Osteoblast (primary cell): ENCODE measurements at regions not wholly inside any gene's neighbourhood (a gene's known extent, or its start where the extent isn't known, plus 50 kb on each side); places are given as distances from the start of the nearest gene placed in this dataset. TPM values are rescaled to one million over a fixed set of nuclear protein-coding genes. Genes with fewer than 3 reads are reported as not detected.

ENCODE experiments used
- DNase-seq: peaks from one replicate; pipeline ENCODE4 v3.0.0; 2011; ENCODE audit warnings: low spot score, mixed read lengths; ENCODE audit not compliant: insufficient read length; ENCODE audit errors: missing footprints
- H2AFZ ChIP-seq: 2 replicates; pipeline ENCODE4 v1.6.0; 2011; ENCODE audit warnings: mild to moderate bottlenecking, low read length
- H3K27ac ChIP-seq: 2 replicates; pipeline ENCODE4 v1.5.1; 2011; ENCODE audit warnings: mild to moderate bottlenecking, low read depth, low read length, moderate library complexity
- H3K27me3 ChIP-seq: 2 replicates; pipeline ENCODE4 v1.6.0; 2012; ENCODE audit warnings: mild to moderate bottlenecking, control low read depth, inconsistent platforms, low read length, moderate library complexity; ENCODE audit not compliant: insufficient read depth
- H3K36me3 ChIP-seq: 2 replicates; pipeline ENCODE4 v1.5.1; 2011; ENCODE audit warnings: mild to moderate bottlenecking, low read length, control low read depth, moderate library complexity; ENCODE audit not compliant: insufficient read depth
- H3K4me1 ChIP-seq: 2 replicates; pipeline ENCODE4 v1.5.1; 2011; ENCODE audit warnings: mild to moderate bottlenecking, low read length, control low read depth, moderate library complexity; ENCODE audit not compliant: insufficient read depth
- H3K4me2 ChIP-seq: 2 replicates; pipeline ENCODE4 v1.6.0; 2011; ENCODE audit warnings: mild to moderate bottlenecking, low read length; ENCODE audit not compliant: insufficient read depth
- H3K4me3 ChIP-seq: fragments of 200-600 bp; sonication (generic); 3 replicates; pipeline ENCODE4 v1.5.1; 2012; ENCODE audit warnings: mild to moderate bottlenecking, low read length, inconsistent platforms; ENCODE audit not compliant: insufficient read depth
- H3K79me2 ChIP-seq: 2 replicates; pipeline ENCODE4 v1.6.0; 2012; ENCODE audit warnings: mild to moderate bottlenecking, low read length, control low read depth, inconsistent platforms; ENCODE audit not compliant: insufficient read depth
- H3K9me3 ChIP-seq: 2 replicates; pipeline ENCODE4 v1.5.1; 2011; ENCODE audit warnings: low read depth, low read length, control low read depth
- H4K20me1 ChIP-seq: 2 replicates; pipeline ENCODE4 v1.6.0; 2012; ENCODE audit warnings: mild to moderate bottlenecking, low read length, control low read depth; ENCODE audit not compliant: insufficient read depth
- CTCF ChIP-seq: IDR thresholded peaks from 2 replicates; pipeline ENCODE4 v1.5.1; 2011; ENCODE audit warnings: mild to moderate bottlenecking, low read depth, low read length, moderate library complexity; ENCODE audit errors: extremely low read depth
- small RNA-seq: library from RNA; depleted of rRNA; stranded (forward); fragments of <200 nt; gene quantifications from one replicate; pipeline ENCODE3, GENCODE V24; 2012

- H3K4me2 ChIP-seq: peak overlapping the region; percentile 40
- no peak overlapping the region for H3K27ac ChIP-seq
Observed at GRCh38 chrX:2552621-2553201, 51.9 kb upstream of the DHRSX start.

GRCh38 chrX:2550328-2551020, 49.7 kb upstream of the DHRSX start:
- no peak overlapping the region for H3K27ac ChIP-seq
- H3K4me1 ChIP-seq: peaks cover 5% of the 10 kb centered on the region
- no peak overlapping the region for H3K4me3 ChIP-seq
- H3K4me2 ChIP-seq: no peak overlapping the region
- peaks cover 23% of the 10 kb centered on the region for H3K27me3 ChIP-seq
- no peak overlapping the region for H2AFZ ChIP-seq
- TF ChIP-seq CTCF: no peak
- no peak for DNase-seq
- H3K79me2 ChIP-seq: no peaks in the 10 kb centered on the region
- H4K20me1 ChIP-seq: no peaks in the 10 kb centered on the region
- H3K9me3 ChIP-seq: no peaks in the 10 kb centered on the region
- no peaks in the 10 kb centered on the region for H3K36me3 ChIP-seq

More at GRCh38 chrX:2552621-2553201, 51.9 kb upstream of the DHRSX start:
- TF ChIP-seq CTCF: no peak
- Histone ChIP-seq H3K79me2 (no peaks in the 10 kb centered on the region), H3K4me3 (no peak overlapping the region), H4K20me1 (no peaks in the 10 kb centered on the region), H3K9me3 (no peaks in the 10 kb centered on the region), H2AFZ (no peak overlapping the region), H3K4me1 (peaks cover 5% of the 10 kb centered on the region), H3K36me3 (no peaks in the 10 kb centered on the region), H3K27me3 (peaks cover 25% of the 10 kb centered on the region)
- DNase-seq: no peak

Small RNA genes lying in the stretch of these regions (small RNA-seq; reads per million reads assigned to genes)
- not detected for gene MIR6089
